Small intestine (tissue), 7 donors: ENCODE measurements at regions not wholly inside any gene's neighbourhood (a gene's known extent, or its start where the extent isn't known, plus 50 kb on each side); places are given as distances from the start of the nearest gene placed in this dataset.
A peak's percentile ranks its signal among the peaks of the same experiment; 100 is the strongest.

Experiments
- DNase-seq, 2 donors: peaks; one replicate each; pipeline versions ENCODE4 v3.0.0 to v3.0.0-alpha.2; 2013
- FAIRE-seq: peaks from 2 replicates; lab custom pipeline; 2012; peaks lifted over from hg19 to GRCh38; lab: Jason Lieb, UNC
- H3K27ac ChIP-seq, 3 donors: one replicate each; pipeline ENCODE4 v1.5.1; 2013; ENCODE audit warnings: low read length in 2 of 3, mild to moderate bottlenecking in 2 of 3, control low read depth in 1 of 3, inconsistent platforms in 1 of 3, low read depth in 1 of 3, moderate library complexity in 1 of 3
- H3K27me3 ChIP-seq, 3 donors: one replicate each; pipeline ENCODE4 v1.6.1; 2013; ENCODE audit warnings: low read length in 3 of 3, inconsistent platforms in 1 of 3; ENCODE audit not compliant: control insufficient read depth in 3 of 3, insufficient read depth in 3 of 3
- H3K36me3 ChIP-seq, 3 donors: one replicate each; pipeline ENCODE4 v1.6.1; 2013; ENCODE audit warnings: low read length in 3 of 3, inconsistent platforms in 1 of 3, low read depth in 1 of 3, mild to moderate bottlenecking in 1 of 3, moderate library complexity in 1 of 3; ENCODE audit not compliant: control insufficient read depth in 3 of 3, insufficient read depth in 2 of 3
- H3K4me1 ChIP-seq, 3 donors: one replicate each; pipeline ENCODE4 v1.6.1; 2013; ENCODE audit warnings: low read length in 2 of 3, inconsistent platforms in 1 of 3, low read depth in 1 of 3, mild to moderate bottlenecking in 1 of 3, moderate library complexity in 1 of 3; ENCODE audit not compliant: control insufficient read depth in 3 of 3, insufficient read depth in 2 of 3
- H3K4me3 ChIP-seq, 3 donors: one replicate each; pipeline ENCODE4 v1.5.1; 2013; ENCODE audit warnings: low read length in 3 of 3, control low read depth in 1 of 3, inconsistent platforms in 1 of 3, low read depth in 1 of 3, mild to moderate bottlenecking in 1 of 3, moderate library complexity in 1 of 3
- H3K9me3 ChIP-seq, 2 donors: one replicate each; pipeline ENCODE4 v1.6.1; 2013; ENCODE audit warnings: low read depth in 1 of 2, low read length in 1 of 2; ENCODE audit not compliant: control insufficient read depth in 2 of 2, insufficient read depth in 1 of 2
- WGBS, 3 donors: extraction: QIAGEN DNeasy Blood & Tissue Kit; methylation state at CpG; one replicate each; pipeline ENCODE4 v1.1.7; 2013; 5-methylcytosine and 5-hydroxymethylcytosine counted together
- donor health status: healthy with polysubstance abuse.
- donor health status: control.
- donor health status: control.
- donor health status: Bipolar disorder and iron deficiency.
- donor health status: healthy.

GRCh38 chr3:67312155-67312554 lies 314.0 kb downstream of the KBTBD8 start:
- Histone ChIP-seq H3K4me1 (no peaks in the 10 kb centered on the region), H3K36me3 (no peaks in the 10 kb centered on the region), H3K9me3 (no peaks in the 10 kb centered on the region), H3K27ac (no peak overlapping the region), H3K4me3 (no peak overlapping the region), H3K27me3 (peaks cover 0 to 3% (median 0%) of the 10 kb centered on the region in 3 donors)
- WGBS, 3 donors: 51 to 67% (median 61%) methylated on average over 3 of the region's 3 CpGs
- FAIRE-seq (no peak), DNase-seq (no peak)

DNA sequence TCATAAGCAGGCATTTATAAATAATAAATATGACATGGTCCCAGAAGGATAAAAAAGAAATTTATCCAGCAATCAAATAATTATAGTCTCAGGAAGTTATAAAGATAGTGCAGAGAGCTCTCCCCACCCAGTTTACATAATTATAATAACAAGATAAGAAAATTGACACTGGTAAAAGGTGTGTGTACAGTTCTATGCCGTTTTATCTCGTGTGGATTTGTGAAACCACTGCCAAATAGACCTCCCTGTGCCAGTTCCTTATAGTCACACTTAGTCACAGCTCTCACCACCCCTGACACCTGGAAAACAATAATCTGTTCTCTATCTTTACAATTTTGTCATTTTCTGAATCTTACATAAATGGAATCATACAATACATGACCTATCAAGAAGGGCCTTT lies 320.1 kb downstream of the KBTBD8 start:
- DNase-seq: peak in 1 of 2 donors; percentile 52
- Histone ChIP-seq H3K4me3 (no peak overlapping the region), H3K27me3 (peaks cover 0 to 3% (median 0%) of the 10 kb centered on the region in 3 donors), H3K4me1 (no peaks in the 10 kb centered on the region), H3K27ac (no peak overlapping the region), H3K36me3 (no peaks in the 10 kb centered on the region), H3K9me3 (no peaks in the 10 kb centered on the region)
- 18 to 48% (median 27%) methylated on average over 2 of the region's 2 CpGs for WGBS, 3 donors
- FAIRE-seq: no peak

DNA sequence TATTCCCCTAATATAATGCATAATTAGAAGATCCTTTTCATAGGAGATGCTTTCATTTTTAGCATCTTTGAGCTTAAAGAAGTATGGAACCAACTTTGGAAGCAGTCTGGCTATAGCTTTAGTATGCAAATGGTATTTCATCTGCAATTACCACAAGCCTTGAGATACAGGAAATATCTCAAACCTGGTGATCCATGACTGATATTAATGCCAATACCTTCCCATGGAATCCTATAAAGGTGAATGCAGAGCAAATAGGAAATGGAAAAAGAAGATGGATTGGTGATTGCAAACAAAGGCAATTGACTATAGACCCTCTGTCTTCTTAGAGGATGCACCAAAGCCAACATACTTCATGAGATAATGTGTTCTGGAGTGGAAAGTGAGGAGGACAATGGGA lies 326.4 kb downstream of the KBTBD8 start:
- Histone ChIP-seq H3K9me3 (no peaks in the 10 kb centered on the region), H3K27me3 (no peaks in the 10 kb centered on the region), H3K36me3 (no peaks in the 10 kb centered on the region), H3K4me1 (no peaks in the 10 kb centered on the region), H3K27ac (no peak overlapping the region), H3K4me3 (no peak overlapping the region)
- no peak for FAIRE-seq
- DNase-seq: no peak
